Upper lobe of right lung (tissue), 1 donor: ENCODE measurements at regions not wholly inside any gene's neighbourhood (a gene's known extent, or its start where the extent isn't known, plus 50 kb on each side); places are given as distances from the start of the nearest gene placed in this dataset.

Experiments used
- ATAC-seq: fragments of 200-7000 bp; cut with Tn5 transposase; one replicate; pipeline ENCODE4 v1.9.1; 2020; ENCODE audit warnings: mild to moderate bottlenecking, moderate library complexity
- DNase-seq: peaks from one replicate; pipeline ENCODE4 v3.0.0-alpha.2; 2020
- H3K27ac ChIP-seq: fragments of 200-600 bp; one replicate; pipeline ENCODE4 v1.8.0; 2022
- H3K27me3 ChIP-seq: fragments of 200-600 bp; one replicate; pipeline ENCODE4 v1.8.0; 2022; ENCODE audit warnings: mild to moderate bottlenecking
- H3K36me3 ChIP-seq: fragments of 200-600 bp; one replicate; pipeline ENCODE4 v1.8.0; 2022
- H3K4me1 ChIP-seq: fragments of 200-600 bp; one replicate; pipeline ENCODE4 v1.8.0; 2022
- H3K4me3 ChIP-seq: fragments of 200-600 bp; one replicate; pipeline ENCODE4 v1.8.0; 2022; ENCODE audit warnings: mild to moderate bottlenecking
- H3K9me3 ChIP-seq: fragments of 200-600 bp; one replicate; pipeline ENCODE4 v1.8.0; 2022
- CTCF ChIP-seq: fragments of 200-600 bp; IDR thresholded peaks from one replicate; pipeline ENCODE4 v1.8.0; 2022; ENCODE audit warnings: antibody characterized with exemption
- intact Hi-C: fragments of 100-400 bp; cut with DNase I; formaldehyde crosslinking; loops from one replicate; pipeline ENCODE4 v1.11.0; 2022
- donor health status: DM: no; HTN: yes; CAD: no; lungs with severe emphysema.

GRCh38 chr18:40367576-40367975 is 1587.5 kb upstream of the PIK3C3 start:
- Histone ChIP-seq H3K4me1 (no peaks in the 10 kb centered on the region), H3K27me3 (no peaks in the 10 kb centered on the region), H3K27ac (no peak overlapping the region), H3K4me3 (no peak overlapping the region), H3K36me3 (no peaks in the 10 kb centered on the region), H3K9me3 (no peaks in the 10 kb centered on the region)
- ATAC-seq: no peak
- no peak for TF ChIP-seq CTCF
- DNase-seq: no peak
- intact Hi-C loops: no loop called here

- H3K27me3 ChIP-seq: no peaks in the 10 kb centered on the region
- no peak overlapping the region for H3K27ac ChIP-seq
- intact Hi-C loops: no loop called here
- no peaks in the 10 kb centered on the region for H3K9me3 ChIP-seq
- ATAC-seq (no peak), DNase-seq (no peak)
- no peak overlapping the region for H3K4me3 ChIP-seq
- H3K4me1 ChIP-seq: no peaks in the 10 kb centered on the region
- TF ChIP-seq CTCF: no peak
- H3K36me3 ChIP-seq: no peaks in the 10 kb centered on the region
Observed at GRCh38 chr18:40366521-40366920, 1588.5 kb upstream of the PIK3C3 start.

GRCh38 chr18:40365526-40365925 is 1589.5 kb upstream of the PIK3C3 start:
- Histone ChIP-seq H3K9me3 (no peaks in the 10 kb centered on the region), H3K27ac (no peak overlapping the region), H3K4me1 (no peaks in the 10 kb centered on the region), H3K4me3 (no peak overlapping the region), H3K36me3 (no peaks in the 10 kb centered on the region), H3K27me3 (no peaks in the 10 kb centered on the region)
- DNase-seq (no peak), ATAC-seq (no peak)
- intact Hi-C loops: no loop called here
- no peak for TF ChIP-seq CTCF

- DNase-seq: no peak
- Histone ChIP-seq H3K9me3 (no peaks in the 10 kb centered on the region), H3K4me1 (no peaks in the 10 kb centered on the region), H3K27me3 (no peaks in the 10 kb centered on the region), H3K36me3 (no peaks in the 10 kb centered on the region), H3K4me3 (no peak overlapping the region), H3K27ac (no peak overlapping the region)
- intact Hi-C loops: no loop called here
- ATAC-seq: no peak
- no peak for TF ChIP-seq CTCF
Observed at GRCh38 chr18:40360558-40360957, 1594.5 kb upstream of the PIK3C3 start.

- H3K27ac ChIP-seq: no peak overlapping the region
- intact Hi-C loops: no loop called here
- ATAC-seq (no peak), DNase-seq (no peak)
- H3K9me3 ChIP-seq: no peaks in the 10 kb centered on the region
- no peaks in the 10 kb centered on the region for H3K4me1 ChIP-seq
- no peaks in the 10 kb centered on the region for H3K36me3 ChIP-seq
- H3K27me3 ChIP-seq: no peaks in the 10 kb centered on the region
- no peak for TF ChIP-seq CTCF
- H3K4me3 ChIP-seq: no peak overlapping the region
Observed at GRCh38 chr18:40357536-40357935, 1597.5 kb upstream of the PIK3C3 start.

GRCh38 chr18:40356168-40356567 is 1598.9 kb upstream of the PIK3C3 start:
- Histone ChIP-seq H3K27ac (no peak overlapping the region), H3K4me1 (no peaks in the 10 kb centered on the region), H3K27me3 (no peaks in the 10 kb centered on the region), H3K9me3 (no peaks in the 10 kb centered on the region), H3K4me3 (no peak overlapping the region), H3K36me3 (no peaks in the 10 kb centered on the region)
- DNase-seq (no peak), ATAC-seq (no peak)
- TF ChIP-seq CTCF: no peak
- intact Hi-C loops: no loop called here
